ENCODE measurements at regions not wholly inside any gene's neighbourhood (a gene's known extent, or its start where the extent isn't known, plus 50 kb on each side); places are given as distances from the start of the nearest gene placed in this dataset.
"Not testable (repeated sequence)": the region's sequence is repeated elsewhere in the genome, so short reads cannot be mapped to it uniquely, and the experiment has no call there.

DNA sequence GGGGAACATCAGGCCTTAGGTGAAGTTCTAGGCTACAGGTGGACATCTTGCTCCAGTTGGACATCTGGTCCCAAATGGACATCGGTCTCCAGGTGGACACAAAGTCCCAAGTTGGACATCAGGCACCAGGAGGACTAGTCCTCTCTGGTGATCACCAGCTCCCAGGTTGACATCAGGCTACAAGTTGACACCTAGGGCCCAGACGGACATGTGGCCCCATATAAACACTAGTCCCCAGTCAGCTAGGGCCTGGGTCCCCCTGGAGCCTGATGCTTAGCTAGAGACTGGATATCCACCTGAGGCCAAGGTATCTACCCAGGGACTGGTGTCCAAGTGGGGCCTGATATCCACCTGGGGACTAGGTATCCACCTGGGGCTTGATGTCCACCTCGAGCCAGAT, 75.8 kb upstream of the ZNF337 start:
- not testable (repeated sequence) for DNase-seq

DNA sequence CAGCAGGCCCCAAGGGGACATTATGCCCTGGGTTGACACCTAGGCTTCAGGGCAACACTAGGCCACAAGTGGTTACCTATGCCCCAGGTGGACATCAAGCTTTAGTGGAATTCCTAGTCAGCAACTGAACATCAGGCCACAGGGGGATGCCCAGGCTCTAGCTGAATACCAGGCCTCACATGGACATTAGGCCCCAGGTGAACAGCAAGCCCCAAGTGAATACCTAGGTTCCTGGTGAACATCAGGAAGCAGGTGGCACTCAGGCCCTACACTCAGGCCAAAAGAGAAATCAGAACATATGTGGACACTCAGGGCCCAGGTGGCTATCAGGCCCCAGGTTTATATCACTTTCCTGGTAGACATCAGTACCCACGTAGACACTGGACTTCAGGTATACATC, 75.2 kb upstream of the ZNF337 start:
- DNase-seq, result not testable (repeated sequence)

DNA sequence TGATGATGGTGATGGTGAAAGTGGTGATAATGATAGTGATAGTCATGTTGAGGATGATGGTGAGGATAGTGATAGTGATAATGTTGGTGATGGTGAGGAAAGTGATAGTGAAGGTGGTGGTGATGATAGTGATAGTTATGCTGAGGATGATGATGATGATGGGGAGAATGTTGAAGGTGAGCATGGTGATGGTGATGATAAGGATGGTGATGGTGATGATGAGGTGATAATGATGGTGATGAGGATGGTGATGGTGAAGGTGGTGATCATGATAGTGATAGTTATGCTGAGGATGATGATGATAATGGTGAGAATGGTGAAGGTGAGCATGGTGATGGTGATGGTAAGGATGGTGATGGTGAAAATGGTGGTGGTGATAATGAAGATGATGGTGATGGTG, 64.9 kb upstream of the ZNF337 start:
- no peak for DNase-seq

DNA sequence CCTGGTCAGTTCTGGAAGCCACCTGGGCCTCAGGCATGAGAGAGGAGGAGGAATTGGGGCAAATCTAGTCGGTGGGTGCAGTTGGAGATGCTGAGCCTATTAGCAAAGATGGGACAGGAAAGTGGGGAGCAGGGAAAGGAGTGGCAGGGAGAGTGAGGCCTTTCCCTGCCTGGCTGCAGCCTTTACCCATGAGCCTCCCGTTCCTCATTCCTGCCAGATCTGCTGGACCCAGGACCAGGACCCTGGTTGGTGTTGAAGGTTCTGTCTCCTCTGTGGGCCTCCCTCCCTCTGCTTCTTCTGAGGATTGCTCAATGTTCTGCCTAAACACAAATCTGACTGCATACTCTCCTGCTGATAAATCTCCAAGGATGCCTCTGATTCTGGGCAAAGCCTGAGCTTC, 64.4 kb upstream of the ZNF337 start:
- not testable (repeated sequence) for DNase-seq

DNA sequence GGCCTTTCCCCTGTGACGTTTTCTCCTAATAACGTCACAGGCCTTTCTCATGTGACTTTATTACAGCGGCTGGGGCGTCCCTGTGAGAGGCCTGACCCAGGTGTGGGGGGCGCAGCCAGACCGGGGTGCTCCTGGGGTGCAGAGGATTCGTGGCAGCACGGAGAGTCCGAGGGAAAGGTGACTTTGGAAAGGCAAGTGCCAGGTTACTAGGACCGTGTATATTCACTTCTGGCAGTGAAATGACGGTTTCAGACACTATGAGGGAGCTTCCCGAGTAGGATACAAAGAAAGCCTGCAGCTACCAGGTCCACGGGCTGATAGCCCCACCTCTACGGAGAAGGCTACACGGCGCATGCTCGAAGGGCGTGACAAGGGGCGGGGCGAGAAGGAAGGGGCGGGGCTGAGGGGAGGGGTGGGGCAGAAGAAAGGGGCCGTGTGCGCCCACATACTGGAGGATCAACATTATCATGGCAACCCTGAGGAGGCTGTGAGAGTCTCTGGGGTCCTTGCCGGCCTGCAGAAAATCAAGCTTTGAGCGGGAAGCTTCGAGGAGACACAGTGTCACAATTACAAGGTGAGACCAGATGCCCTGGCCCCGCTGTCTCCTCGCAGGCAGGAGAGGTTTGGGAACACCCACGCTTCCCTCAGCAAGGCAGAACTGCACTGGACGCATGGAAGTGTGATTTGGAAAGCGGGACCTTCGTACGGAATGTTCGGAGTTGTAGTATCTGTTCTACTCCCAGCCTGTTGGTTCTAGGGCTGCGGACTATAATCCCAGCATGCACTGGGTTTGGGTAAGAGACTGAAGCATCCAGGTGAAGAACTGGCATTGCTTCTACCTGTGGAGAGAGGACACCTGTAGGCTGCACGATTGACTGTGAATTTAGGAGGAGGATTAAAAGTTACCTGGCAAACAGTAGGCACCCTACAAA, 54.4 kb upstream of the ZNF337 start:
- DNase-seq, result peak; percentile 53 to 78

DNA sequence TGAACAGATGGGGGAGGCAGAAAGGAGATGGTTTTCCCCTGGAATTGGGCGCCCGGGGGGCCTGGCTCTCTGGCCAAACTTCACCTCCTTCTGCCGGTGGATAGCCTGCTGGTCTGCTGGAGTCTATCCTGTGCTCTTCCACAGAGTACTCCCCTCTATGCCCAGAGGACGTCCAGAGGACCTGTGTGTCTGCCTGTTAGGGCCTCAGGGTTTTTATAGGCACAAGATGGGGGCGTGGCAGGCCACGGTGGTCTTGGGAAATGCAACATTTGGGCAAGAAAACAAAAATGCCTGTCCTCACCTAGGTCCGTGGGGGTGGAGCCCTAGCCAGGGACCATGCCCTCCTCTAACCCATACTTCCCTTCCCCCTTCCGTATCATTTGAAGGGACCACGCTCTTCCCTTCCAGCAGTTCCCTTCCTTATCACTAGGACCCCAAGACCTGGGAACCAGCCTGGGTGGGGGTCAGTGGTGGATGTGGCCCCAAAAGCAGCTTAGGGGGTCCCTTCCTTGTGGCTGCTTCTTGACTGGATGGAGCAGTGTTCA, 53.6 kb upstream of the ZNF337 start:
- DNase-seq, result no peak

DNA sequence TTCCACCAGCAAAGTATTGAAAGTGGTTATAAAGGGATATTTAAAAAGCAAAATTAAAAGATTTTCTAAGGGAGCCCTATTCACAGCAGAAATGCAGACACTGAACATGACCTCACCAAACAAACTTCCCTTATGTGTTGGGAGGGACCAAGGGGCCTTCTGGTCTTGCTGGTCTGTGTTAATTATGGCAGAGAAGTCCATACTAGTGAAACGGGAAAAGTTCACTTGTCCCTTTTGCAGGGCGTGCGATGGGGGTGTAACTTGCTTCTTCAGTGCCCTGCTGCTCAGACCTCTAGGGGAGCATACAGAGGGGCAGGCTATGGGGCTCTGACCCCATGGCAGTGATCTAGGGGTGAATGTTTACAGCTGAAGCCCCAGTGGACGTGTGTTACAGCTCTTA, 53.0 kb upstream of the ZNF337 start:
- no peak for DNase-seq

Data from CD4-positive, alpha-beta T cell treated with Interferon alpha-2 for 1 hour (primary cell).